HG03558 (cell line): ENCODE measurements at regions not wholly inside any gene's neighbourhood (a gene's known extent, or its start where the extent isn't known, plus 50 kb on each side); places are given as distances from the start of the nearest gene placed in this dataset.
"Not testable (repeated sequence)": the region's sequence is repeated elsewhere in the genome, so short reads cannot be mapped to it uniquely, and the experiment has no call there.

Source experiments
- ATAC-seq: cut with Tn5 transposase; IDR thresholded peaks from one replicate; pipeline ENCODE4 v1.9.1; 2021; ENCODE audit warnings: moderate number of reproducible peaks; ENCODE audit not compliant: unreplicated experiment; ENCODE audit errors: extremely low read depth

DNA sequence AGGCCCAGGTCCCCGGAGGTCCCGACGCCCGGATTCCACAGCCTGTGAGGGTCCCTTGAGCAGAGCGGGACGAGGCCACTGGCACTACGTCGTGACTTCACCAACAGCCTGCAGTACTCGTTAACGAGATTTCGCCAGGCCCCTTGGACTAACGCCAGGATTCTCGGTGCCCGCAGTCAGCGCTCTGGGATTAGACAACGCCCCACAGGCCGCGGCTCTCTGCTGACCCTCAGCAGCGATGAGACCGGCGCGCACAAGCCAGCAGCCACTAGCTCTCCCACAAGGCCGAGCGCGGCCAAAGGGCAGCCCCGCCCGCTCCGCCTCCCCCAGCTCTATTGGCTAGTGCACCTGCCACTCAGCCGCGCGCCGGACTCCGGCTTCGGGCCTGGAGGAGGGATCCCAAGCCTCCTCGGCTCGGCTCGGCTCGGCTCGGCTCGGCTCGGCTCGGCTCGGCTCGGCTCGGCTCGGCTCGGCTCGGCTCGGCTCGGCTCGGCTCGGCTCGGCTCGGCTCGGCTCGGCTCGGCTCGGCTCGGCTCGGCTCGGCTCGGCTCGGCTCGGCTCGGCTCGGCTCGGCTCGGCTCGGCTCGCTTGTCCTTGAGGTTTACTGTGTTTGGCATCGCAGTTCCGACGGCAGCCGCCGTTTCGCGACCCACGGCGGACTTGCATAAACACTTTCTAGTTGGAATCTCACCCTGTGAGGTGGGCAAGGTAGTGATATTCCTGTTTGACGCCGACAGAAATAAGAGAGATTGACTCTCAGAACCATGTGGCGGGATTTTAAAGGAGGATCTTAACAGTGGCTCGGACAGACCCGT, 231.7 kb upstream of the SERP2 start:
- ATAC-seq, result peak; percentile 97

DNA sequence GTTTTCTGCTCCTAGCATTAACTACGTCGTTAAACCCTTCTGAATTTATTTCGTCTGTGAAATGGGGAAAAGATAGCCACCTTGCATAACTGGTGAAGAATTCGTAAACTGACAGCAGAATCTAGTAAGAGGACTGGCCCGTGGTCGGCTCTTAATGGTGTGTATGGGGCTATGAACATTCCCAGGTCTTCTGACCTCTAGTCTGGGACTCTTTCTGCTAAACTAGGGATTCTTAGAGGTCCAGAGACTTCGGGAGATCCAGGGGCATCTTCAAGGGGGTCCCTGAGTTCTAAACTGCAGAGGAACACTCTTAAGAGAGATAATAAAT, 231.1 kb upstream of the SERP2 start:
- no peak for ATAC-seq

DNA sequence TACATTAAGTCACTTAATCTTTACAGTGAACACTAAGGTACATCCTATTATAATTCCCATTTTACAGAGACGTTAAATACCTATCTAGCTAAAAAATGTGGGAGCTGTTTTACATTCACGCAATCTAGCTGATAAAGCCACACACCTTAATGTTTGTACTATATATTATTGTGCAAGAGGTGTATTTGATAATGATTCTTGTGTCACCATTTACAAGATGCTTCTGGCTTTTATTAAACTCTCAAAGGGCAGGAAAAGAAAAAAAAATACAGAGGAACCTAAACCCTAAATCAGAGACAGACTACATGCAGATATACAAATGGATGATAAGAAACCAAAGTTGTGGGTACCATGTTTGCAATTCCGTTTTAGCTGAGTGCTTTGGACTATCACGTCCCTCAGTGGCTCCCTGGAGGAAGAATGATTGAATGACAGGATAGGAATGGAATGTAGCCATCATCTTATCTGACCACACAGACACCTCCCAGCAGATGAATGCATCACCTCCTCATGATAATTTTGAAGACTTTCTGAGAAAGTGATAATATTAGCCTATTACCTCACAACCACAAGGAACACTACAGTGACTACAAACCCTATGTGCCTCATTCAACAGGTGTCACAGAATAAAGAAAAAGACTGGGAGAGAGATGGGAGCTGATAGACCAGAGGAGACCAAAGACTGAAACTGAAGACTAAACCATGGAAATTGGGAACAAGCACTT, 230.5 kb upstream of the SERP2 start:
- no peak for ATAC-seq

DNA sequence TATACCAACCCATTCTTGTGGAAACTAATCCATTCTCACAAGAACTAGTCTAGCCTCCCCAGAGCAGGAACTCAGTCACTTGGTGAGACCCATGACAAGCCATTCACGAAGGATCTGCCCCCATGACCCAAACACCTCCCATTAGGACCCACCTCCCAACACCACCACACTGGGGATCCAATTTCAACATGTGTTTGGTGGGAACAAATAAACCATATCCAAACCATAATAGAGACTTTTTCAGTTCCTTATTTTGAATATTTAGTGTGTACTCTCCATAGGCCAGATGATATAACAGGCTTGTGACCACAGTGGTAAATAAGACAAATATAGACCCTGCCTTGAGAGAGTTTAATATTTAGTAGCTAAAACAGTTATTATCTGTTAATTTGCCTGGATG, 227.5 kb upstream of the SERP2 start:
- no peak for ATAC-seq

DNA sequence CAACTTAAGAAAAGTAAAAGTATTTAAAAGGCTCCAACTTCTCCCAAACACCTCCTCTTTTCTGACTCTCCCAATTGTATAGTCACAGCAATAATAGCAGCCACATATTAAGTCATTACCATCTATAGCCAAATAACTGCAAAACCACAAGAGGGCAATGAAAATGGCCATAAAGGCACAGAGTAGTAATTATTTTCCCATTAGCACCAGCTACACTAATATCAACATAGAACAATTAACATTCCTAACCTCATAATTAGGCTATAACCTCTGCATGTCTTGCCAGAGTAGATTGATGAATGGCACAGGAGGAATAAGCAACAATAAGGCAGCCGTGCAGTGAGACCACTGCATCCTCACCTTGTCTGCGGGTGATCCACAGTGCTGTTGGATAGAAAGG, 226.4 kb upstream of the SERP2 start:
- ATAC-seq, result no peak

DNA sequence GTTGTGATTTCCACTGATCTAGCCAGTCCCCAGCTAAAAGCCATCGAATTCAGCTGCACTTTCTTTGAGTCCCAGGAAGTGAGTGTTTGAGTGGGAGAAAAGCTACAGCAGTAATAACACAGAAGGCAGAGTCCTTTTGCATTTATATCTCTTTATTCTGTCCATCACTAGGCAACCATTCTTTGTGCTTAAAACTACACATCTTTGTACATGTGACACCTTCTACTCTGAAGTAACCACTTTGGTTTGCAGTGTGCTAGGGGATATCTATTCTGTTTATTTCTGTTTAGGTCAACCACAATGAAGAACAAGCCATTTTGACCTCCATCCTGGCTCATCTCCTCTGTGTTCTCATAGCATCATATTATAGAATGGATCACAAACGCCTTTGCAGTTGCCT, 226.0 kb upstream of the SERP2 start:
- no peak for ATAC-seq

DNA sequence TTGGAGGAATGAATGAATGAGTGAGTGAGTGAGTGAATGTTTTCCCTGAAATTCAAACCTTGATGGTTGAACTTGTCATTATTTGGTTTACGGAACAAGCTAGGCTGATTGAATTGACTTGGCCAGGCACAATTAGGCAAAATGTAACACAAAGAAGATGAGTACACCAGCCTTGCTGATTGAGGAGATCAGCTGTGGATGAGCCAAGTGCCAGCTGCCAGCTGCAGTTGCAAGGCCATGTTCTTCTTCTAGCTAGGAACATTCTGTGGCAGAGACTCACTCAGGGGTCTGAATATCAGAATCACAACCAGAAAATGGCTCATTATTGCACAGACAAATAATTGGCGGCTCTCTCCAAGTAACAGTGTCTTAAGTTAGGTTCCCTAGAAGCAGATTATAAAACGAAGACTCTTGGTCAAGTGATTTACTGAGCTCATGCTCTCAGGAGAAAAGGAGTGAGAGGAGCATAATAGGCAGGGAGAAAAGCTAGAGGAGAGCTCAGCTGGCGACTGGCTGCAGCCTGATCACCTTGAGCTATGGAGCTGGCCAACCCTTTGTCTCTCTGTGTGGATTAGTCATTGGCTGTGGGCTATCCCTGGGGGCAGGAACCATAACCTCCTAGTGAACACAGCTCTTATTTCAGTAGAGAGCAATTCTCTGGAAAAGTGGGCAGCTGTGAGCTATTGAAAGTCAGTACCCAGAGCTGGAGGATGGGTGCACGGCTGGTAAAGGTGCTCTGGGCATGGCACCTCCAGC, 225.3 kb upstream of the SERP2 start:
- no peak for ATAC-seq

DNA sequence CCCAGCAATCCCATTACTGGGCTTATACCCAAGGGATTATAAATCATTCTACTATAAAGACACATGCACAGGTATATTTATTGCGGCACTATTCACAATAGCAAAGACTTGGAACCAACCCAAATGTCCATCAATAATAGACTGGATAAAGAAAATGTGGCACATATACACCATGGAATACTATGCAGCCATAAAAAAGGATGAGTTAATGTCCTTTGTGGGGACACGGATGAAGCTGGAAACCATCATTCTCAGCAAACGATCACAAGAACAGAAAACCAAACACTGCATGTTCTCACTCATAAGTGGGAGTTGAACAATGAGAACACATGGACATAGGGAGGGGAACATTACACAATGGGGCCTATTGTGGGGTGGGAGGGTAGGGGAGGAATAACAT, 224.4 kb upstream of the SERP2 start:
- ATAC-seq, result not testable (repeated sequence)

DNA sequence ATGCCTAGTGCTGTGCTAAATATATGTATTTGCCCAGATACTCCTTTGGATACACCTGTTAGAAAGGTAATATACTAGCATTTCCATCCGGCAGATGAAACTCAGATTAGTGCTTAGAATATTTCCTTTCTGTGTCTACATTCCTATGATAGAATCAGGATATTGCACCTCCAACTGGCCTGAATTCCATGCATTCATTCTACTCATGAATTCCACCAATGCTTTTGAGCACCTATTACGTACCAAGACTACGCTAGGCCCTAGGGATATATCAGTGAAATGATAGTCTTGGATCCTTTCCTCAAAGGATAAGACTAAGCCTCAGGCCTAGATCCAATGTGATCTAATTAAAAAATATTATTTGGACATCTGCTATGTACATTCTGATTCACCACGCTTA, 223.8 kb upstream of the SERP2 start:
- no peak for ATAC-seq

DNA sequence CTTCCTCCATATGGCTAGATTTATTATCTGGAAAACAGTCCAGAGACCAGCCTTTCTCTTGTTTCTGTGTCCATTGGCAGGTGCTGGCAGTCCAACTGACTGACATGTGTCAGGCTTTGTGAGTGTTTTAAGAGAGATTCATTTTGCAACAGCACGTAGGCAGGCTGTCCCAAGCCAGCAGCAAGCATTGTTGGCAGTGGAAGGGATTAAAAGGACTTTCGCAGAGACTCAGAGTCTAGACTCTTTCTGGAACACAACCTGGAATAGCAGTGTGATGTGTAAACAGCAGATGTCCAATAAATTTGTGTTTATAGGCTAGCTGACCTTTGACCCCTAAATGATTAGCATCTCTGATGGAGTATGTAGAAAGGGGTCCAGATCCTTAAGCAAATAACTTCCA, 222.2 kb upstream of the SERP2 start:
- no peak for ATAC-seq

DNA sequence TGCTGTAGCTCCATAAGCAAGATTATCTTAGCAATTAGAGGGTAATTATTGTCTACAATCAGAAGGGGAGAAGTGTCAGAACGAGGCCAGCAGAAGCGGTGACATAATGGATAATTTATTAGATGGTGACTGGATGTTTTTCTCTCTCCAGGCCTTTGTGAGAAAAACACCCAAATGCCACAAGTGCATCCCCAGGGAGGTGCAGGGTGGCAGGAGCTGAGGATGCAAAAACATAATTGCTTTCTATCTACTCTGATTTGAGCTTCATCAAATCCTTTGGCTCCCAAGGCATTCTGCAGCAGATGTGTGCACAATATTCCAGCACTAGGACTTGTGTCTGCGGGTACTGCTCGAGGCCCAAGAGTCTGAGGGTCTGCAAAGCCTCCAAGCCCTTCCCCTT, 220.1 kb upstream of the SERP2 start:
- ATAC-seq, result no peak

DNA sequence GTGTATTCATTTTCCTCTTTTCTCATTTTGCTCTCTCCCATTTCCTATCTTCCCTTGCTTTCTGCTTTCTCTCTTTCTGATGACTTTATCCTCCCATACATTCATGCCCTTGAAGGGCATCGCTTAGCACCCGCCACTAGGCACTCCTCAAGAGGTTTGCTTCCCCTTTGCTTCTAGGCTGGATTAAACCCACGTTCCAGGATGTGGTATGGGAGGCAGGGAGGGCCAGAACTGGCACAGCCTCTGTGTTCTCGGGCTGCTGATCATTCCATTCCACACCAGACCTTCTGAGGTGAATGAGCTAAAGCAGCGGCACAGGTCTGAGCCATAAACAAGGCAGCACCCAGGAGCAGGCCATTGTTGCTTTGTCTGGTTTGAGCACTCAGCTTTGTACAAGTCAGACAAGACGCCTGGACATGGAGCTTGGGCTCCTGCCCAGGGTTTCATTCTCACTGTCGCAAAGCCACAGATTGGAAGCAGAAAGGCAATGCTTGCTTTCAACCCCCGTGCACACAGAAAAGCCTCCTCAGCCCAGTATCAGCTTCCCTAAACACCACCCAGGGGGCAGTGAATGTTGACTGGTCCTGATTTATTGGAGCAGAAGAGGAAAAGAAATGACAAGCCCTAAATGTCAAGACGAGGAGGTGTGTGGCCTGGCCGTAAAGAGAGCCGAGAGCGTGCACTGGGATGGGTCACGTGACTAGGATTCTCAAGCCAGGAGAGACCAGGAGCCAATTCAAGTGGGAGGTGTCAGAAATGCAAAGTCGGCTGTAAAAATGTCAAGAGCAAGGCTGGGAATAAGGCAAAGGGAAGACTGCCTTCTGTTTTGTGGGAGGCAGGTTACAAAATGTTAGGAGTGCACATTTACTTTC, 218.0 kb upstream of the SERP2 start:
- no peak for ATAC-seq

DNA sequence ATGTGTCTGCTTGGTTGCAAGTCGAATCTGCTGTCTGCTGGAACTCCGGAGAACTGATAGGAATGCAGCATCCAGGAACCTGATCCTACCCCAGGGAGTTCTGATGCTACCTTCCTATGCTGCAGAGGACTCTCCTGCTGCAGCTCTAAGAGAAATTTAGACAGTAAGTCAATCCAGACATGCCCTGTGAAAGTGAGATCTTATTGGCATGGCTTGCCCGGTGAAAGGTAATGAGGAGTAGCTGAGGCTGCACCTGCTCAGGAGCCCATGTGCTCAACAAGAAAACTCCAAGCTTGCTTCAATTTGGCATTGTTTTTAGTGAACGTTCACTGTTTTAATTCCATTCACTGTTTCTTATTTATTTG, 217.3 kb upstream of the SERP2 start:
- no peak for ATAC-seq

DNA sequence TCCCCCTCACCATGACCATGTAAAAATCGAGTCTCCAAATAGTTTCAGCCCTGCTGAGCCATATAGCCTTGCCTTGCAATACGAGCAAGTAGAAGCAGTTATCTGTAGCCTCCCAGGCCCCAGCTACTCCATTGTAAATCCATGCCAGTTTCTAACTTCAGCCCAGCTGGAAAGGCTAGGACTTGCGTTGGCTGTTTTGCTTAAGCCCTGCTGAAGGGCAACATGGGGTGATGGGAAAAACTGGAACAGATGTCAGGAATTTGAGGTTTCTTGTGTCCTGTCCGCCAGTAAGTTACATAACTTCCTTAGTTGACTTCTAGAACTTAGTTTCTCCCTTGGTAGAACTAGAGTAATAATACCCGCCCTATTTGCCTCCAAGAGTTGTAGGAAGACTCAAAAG, 216.0 kb upstream of the SERP2 start:
- no peak for ATAC-seq

DNA sequence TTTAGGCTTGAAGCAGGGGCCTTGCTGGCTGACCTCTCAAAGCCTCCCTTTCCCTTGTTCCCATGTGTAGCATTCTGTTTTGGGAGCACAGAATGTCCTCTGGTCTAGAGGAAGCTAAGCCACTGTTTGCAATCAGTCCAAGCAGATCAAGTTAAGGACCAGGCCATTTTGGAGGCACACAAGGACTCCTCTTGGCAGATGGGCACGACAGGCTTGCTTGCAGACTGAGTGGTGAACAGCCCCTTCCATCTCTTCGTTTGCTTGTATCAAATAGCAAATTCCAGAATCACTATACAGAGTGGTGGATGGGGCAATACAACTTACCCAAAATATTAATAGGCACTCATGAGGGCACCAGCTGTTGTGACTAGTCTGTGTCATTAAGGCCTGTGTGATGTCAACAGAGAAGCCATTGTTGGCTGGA, 215.5 kb upstream of the SERP2 start:
- no peak for ATAC-seq

DNA sequence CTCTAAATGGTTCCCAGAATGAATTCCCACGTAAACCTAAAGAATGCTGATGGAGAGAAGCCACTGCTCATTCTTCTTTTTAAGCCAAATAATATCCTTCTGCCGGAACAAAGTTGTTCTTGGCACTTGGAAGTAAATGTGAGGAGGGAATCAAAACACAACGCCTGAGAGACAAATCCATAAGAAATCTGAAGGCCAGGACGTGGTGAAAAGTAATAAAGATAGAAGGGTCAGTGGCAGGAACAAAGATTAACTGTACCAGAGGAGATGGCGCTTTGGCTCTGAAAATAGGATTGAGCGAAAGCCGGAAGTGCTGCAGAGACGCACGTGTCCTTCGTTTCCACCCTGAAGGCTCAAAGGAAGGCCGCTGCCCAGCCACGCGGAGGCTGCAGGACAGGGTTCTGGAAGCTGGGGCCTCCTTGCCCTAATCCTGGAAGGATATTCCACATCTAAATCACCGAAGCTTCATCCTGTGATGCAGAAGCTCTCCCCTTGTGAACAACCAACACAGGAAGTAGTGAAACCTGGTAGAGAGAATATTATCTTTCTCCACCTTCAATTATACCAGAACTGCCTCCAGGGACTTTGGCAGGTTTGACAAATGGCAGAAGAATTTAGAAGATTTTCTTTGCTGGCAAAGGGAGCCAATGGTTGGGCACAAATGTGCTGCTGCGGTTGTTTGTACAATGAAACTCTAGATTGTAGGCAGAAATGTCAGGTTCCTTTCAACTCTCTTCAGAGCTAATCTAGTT, 214.6 kb upstream of the SERP2 start:
- ATAC-seq, result no peak

DNA sequence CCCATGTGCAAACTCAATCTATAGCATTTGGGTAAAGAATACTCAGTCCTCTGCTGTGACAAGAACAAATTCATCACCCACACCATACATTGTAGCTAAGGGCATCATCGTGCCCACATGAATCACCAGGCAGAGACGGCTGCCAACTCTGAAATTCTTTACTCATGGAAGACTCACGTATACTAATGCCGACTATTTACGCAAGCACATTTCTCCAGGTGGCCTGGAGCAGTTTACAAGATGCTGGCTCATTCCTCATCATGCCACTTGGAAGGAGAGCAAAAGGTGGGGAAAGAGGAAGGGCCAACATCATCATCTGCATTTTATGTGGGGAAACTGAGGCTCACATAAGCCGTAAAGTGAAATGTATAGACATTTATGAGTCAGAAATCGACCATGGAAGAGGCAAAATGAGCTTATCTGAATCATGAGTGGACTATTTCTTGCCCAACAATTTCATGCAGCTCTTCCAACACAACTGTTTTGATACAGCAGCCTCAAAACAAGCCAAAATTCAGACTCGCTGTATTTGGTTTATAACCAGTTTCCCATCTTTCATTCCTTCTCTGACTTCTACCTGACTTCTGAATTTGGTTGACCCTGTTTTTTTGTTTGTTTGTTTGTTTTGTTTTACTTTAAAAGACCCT, 213.9 kb upstream of the SERP2 start:
- ATAC-seq, result no peak

DNA sequence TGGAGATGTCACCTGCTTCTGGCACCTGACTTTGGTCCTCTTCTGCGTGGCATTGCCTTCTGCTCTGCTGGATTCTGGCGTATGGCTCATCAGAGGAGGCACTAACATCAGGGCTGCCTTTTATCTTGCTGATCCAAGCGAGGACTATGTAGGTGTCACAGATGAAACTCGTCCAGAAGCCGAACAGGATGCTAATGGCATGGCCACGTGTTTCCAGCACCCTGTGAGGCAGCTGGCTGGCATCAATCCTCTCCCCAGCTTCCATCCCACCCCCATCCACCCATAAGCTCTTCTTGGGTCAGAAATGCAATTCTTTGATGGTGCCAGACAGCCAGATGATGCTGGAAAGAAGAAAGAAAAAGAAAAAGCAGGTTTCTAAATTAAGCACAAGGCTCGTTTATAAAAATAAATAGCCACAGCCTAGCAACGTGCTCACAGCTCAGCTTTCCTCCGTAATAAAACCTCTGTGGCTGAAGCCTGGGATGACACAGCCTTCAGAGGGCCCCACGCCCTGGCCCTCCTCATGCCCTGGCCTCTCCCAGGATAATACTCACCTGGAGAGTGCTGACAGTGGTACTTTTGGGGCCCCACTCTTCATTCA, 212.9 kb upstream of the SERP2 start:
- ATAC-seq, result no peak

DNA sequence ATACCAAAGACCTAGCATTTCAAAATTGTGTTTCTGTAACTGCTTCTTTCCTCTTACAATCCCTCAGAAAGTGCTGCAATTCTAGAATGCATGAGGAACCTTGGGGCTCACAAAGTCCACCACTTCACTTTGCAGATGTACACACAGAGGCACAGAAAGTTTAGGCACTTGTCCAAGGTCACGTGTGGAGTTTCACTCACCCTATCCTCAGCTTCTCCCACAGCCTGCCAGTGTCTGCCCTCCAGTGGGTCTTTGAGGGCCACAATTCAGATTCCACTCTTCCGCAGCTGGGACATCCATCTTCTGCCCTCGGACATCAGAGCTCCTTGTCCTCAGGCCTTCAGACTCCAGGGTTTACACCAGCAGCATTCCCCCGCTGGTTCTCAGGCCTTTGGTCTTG, 210.5 kb upstream of the SERP2 start:
- ATAC-seq, result no peak
